ENCODE measurements at regions not wholly inside any gene's neighbourhood (a gene's known extent, or its start where the extent isn't known, plus 50 kb on each side); places are given as distances from the start of the nearest gene placed in this dataset.

DNA sequence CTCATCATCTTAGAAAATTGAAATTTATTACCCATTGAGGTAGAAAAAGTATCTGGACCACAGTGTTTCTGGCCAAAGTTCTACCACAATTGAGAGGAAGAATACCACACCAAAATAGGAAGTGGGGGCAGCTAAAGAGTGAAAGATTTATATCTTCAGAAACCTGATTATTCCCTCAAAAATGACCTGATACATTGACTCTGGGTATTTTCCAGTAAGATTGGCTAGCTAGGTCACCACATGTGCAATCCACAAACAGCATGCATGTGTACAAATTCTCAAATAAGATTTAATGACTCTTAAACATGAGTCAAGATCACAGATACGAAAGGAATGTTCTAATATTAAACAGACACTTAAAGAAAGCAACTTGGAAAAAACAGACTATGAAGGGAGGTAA lies 1516.2 kb upstream of the PCDH20 start:
- H3K4ac ChIP-seq (ENCODE audit: low read depth, low read length): no peak overlapping the region
- no peak overlapping the region for H3K23ac ChIP-seq (ENCODE audit: low read length)
- no peak overlapping the region for H3K9ac ChIP-seq (ENCODE audit: low read length)
- H3K4me2 ChIP-seq (ENCODE audit: low read length): no peak overlapping the region
- H3K4me3 ChIP-seq (ENCODE audit: low read length): no peak overlapping the region
- H3K79me1 ChIP-seq (ENCODE audit: low read length): no peaks in the 10 kb centered on the region
- H3K18ac ChIP-seq (ENCODE audit: low read length): no peak overlapping the region
- no peak overlapping the region for H3K27ac ChIP-seq (ENCODE audit: low read depth, low read length)
- no peaks in the 10 kb centered on the region for H3K4me1 ChIP-seq (ENCODE audit: control insufficient read depth, low read depth, low read length)
- no peak overlapping the region for H2BK120ac ChIP-seq (ENCODE audit: low read depth, low read length)
- no peak overlapping the region for H4K5ac ChIP-seq (ENCODE audit: low read length)
- no peaks in the 10 kb centered on the region for H3K27me3 ChIP-seq (ENCODE audit: insufficient read depth, low read length, poor library complexity)
- no peaks in the 10 kb centered on the region for H3K36me3 ChIP-seq (ENCODE audit: control insufficient read depth, insufficient read depth, low read length)
- H2AK5ac ChIP-seq (ENCODE audit: low read length): no peak overlapping the region
- H4K8ac ChIP-seq (ENCODE audit: low read depth, low read length): no peak overlapping the region
- no peak overlapping the region for H2BK15ac ChIP-seq (replicated peaks; ENCODE audit: low read depth)
- H3K56ac ChIP-seq (ENCODE audit: low read length): no peak overlapping the region
- DNase-seq: no peak
- no CpG with 5 or more reads among the region's 1 CpG for WGBS (ENCODE audit: extremely low coverage, insufficient coverage, low lambda C conversion rate)
- H2BK5ac ChIP-seq (ENCODE audit: low read length): no peak overlapping the region
- no peaks in the 10 kb centered on the region for H3K79me2 ChIP-seq (ENCODE audit: control insufficient read depth, insufficient read depth, low read length)

DNA sequence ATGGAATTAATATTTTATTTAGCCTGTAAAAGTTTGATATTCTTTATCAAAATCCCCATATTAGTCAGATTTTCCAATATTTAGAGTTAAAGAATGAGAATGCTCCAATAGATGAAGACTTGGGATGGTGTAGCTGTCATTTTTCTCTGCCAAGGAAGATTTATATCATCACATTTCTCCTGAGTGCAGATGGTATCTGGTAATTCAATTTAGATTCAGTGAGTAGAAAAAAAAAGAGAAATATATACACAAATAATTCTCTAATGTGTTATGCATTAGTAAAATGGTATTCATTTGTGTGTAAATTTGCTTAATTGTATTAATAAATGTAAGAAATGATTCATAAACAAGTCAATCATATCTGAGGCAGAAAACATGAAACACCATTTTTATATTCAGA lies 1508.7 kb upstream of the PCDH20 start:
- H3K4me3 ChIP-seq (ENCODE audit: low read length): no peak overlapping the region
- H4K5ac ChIP-seq (ENCODE audit: low read length): no peak overlapping the region
- no peak for DNase-seq

DNA sequence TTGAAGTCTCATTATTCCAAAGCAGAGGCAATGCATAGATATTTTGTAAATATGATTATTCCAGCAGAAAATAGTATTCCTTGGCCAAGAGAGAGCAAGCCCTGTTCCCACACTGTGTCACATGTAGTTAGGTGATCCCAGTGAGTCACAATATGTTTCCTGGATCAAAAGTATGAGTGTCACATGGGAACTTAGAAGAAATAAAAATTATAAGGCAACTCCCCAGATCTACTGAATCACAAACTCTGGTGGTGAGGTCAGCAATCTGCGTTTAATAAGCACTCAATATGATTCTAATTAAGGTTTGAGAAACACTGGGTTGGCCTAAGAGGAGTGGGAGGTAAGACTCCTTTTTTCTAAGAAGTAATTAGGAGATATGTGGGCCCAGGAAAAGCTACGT lies 1504.5 kb upstream of the PCDH20 start:
- H3K23ac ChIP-seq (ENCODE audit: low read length): no peak overlapping the region
- H3K27me3 ChIP-seq (ENCODE audit: insufficient read depth, low read length, poor library complexity): no peaks in the 10 kb centered on the region
- H3K18ac ChIP-seq (ENCODE audit: low read length): no peak overlapping the region
- no peak overlapping the region for H2BK120ac ChIP-seq (ENCODE audit: low read depth, low read length)
- H3K79me1 ChIP-seq (ENCODE audit: low read length): no peaks in the 10 kb centered on the region
- no peak overlapping the region for H4K8ac ChIP-seq (ENCODE audit: low read depth, low read length)
- H2BK5ac ChIP-seq (ENCODE audit: low read length): no peak overlapping the region
- H3K27ac ChIP-seq (ENCODE audit: low read depth, low read length): no peak overlapping the region
- no peak overlapping the region for H2BK15ac ChIP-seq (replicated peaks; ENCODE audit: low read depth)
- no peaks in the 10 kb centered on the region for H3K4me1 ChIP-seq (ENCODE audit: control insufficient read depth, low read depth, low read length)
- H3K36me3 ChIP-seq (ENCODE audit: control insufficient read depth, insufficient read depth, low read length): no peaks in the 10 kb centered on the region
- no CpG with 5 or more reads among the region's 2 CpGs for WGBS (ENCODE audit: extremely low coverage, insufficient coverage, low lambda C conversion rate)
- no peak overlapping the region for H4K5ac ChIP-seq (ENCODE audit: low read length)
- no peak for DNase-seq
- no peak overlapping the region for H3K4me3 ChIP-seq (ENCODE audit: low read length)
- no peak overlapping the region for H3K4me2 ChIP-seq (ENCODE audit: low read length)
- no peak overlapping the region for H3K4ac ChIP-seq (ENCODE audit: low read depth, low read length)
- H2AK5ac ChIP-seq (ENCODE audit: low read length): no peak overlapping the region
- H3K79me2 ChIP-seq (ENCODE audit: control insufficient read depth, insufficient read depth, low read length): no peaks in the 10 kb centered on the region
- no peak overlapping the region for H3K9ac ChIP-seq (ENCODE audit: low read length)
- H3K56ac ChIP-seq (ENCODE audit: low read length): no peak overlapping the region

More for the DNA sequence above, 1508.7 kb upstream of the PCDH20 start:
- no peak overlapping the region for H2BK120ac ChIP-seq (ENCODE audit: low read depth, low read length)
- no peaks in the 10 kb centered on the region for H3K27me3 ChIP-seq (ENCODE audit: insufficient read depth, low read length, poor library complexity)
- H2BK15ac ChIP-seq (replicated peaks; ENCODE audit: low read depth): no peak overlapping the region
- H3K56ac ChIP-seq (ENCODE audit: low read length): no peak overlapping the region
- no peak overlapping the region for H3K18ac ChIP-seq (ENCODE audit: low read length)
- H4K8ac ChIP-seq (ENCODE audit: low read depth, low read length): no peak overlapping the region
- no peak overlapping the region for H3K4ac ChIP-seq (ENCODE audit: low read depth, low read length)
- no peaks in the 10 kb centered on the region for H3K79me1 ChIP-seq (ENCODE audit: low read length)
- H3K27ac ChIP-seq (ENCODE audit: low read depth, low read length): no peak overlapping the region
- no peak overlapping the region for H2BK5ac ChIP-seq (ENCODE audit: low read length)
- no peak overlapping the region for H3K23ac ChIP-seq (ENCODE audit: low read length)
- no peak overlapping the region for H3K4me2 ChIP-seq (ENCODE audit: low read length)
- H3K79me2 ChIP-seq (ENCODE audit: control insufficient read depth, insufficient read depth, low read length): no peaks in the 10 kb centered on the region
- no peak overlapping the region for H3K9ac ChIP-seq (ENCODE audit: low read length)
- no peak overlapping the region for H2AK5ac ChIP-seq (ENCODE audit: low read length)
- H3K36me3 ChIP-seq (ENCODE audit: control insufficient read depth, insufficient read depth, low read length): no peaks in the 10 kb centered on the region
- H3K4me1 ChIP-seq (ENCODE audit: control insufficient read depth, low read depth, low read length): no peaks in the 10 kb centered on the region

DNA sequence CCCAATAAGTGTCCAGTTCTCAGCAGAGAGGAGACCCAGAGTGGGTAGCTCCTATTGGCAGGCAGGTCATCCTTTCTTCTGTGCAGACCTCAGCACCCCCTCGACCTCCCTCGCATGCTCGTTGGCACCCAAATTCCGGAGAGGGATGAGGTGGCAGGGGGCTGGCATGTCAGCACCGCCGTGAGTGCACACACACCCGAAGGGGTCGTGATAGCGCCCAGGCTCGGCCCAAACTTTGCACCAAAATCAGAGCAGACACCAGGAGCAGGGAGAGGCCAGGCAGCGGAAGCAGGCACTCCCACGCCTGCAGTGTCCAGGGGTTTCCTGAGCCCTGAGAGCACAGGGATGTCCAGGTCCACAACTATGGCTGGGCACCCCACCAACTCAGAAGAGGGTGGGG lies 1503.8 kb upstream of the PCDH20 start:
- H3K18ac ChIP-seq (ENCODE audit: low read length): no peak overlapping the region
- H3K79me2 ChIP-seq (ENCODE audit: control insufficient read depth, insufficient read depth, low read length): no peaks in the 10 kb centered on the region
- H2AK5ac ChIP-seq (ENCODE audit: low read length): no peak overlapping the region
- no peak for DNase-seq
- H4K5ac ChIP-seq (ENCODE audit: low read length): no peak overlapping the region
- no peak overlapping the region for H3K4me3 ChIP-seq (ENCODE audit: low read length)
- no peaks in the 10 kb centered on the region for H3K36me3 ChIP-seq (ENCODE audit: control insufficient read depth, insufficient read depth, low read length)
- no peaks in the 10 kb centered on the region for H3K79me1 ChIP-seq (ENCODE audit: low read length)
- no peak overlapping the region for H3K9ac ChIP-seq (ENCODE audit: low read length)
- H3K4me1 ChIP-seq (ENCODE audit: control insufficient read depth, low read depth, low read length): no peaks in the 10 kb centered on the region
- no peak overlapping the region for H3K27ac ChIP-seq (ENCODE audit: low read depth, low read length)
- H2BK15ac ChIP-seq (replicated peaks; ENCODE audit: low read depth): no peak overlapping the region
- no peaks in the 10 kb centered on the region for H3K27me3 ChIP-seq (ENCODE audit: insufficient read depth, low read length, poor library complexity)
- H3K4ac ChIP-seq (ENCODE audit: low read depth, low read length): no peak overlapping the region
- no peak overlapping the region for H4K8ac ChIP-seq (ENCODE audit: low read depth, low read length)
- H2BK5ac ChIP-seq (ENCODE audit: low read length): no peak overlapping the region
- no peak overlapping the region for H3K56ac ChIP-seq (ENCODE audit: low read length)
- no peak overlapping the region for H3K4me2 ChIP-seq (ENCODE audit: low read length)
- no peak overlapping the region for H3K23ac ChIP-seq (ENCODE audit: low read length)
- no CpG with 5 or more reads among the region's 12 CpGs for WGBS (ENCODE audit: extremely low coverage, insufficient coverage, low lambda C conversion rate)
- no peak overlapping the region for H2BK120ac ChIP-seq (ENCODE audit: low read depth, low read length)

DNA sequence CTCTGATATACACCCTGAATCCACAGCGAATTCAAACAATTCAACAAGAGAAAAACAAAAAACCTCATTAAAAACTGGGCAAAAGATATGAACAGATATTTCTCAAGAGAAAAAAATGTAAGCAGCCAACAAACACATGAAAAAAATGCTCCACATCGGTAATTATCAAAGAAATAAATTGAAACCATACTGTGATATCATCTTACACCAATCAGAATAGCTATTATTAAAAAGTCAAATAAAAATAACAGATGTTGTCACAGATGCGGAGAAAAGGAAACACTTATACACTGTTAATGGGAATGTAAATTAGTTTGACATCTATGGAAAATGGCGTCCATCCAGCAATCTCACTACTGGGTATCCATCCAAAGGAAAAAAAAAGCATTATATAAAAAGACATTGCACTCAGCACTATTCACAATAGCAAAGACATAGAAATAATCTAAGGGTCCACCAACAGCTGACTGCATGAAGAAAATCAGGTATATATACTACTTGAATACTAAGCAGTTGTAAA lies 1495.0 kb upstream of the PCDH20 start:
- Histone ChIP-seq H3K9ac (ENCODE audit: low read length) (no peak overlapping the region), H3K4me3 (ENCODE audit: low read length) (no peak overlapping the region), H2BK120ac (ENCODE audit: low read depth, low read length) (no peak overlapping the region), H3K56ac (ENCODE audit: low read length) (no peak overlapping the region), H2AK5ac (ENCODE audit: low read length) (no peak overlapping the region), H3K18ac (ENCODE audit: low read length) (no peak overlapping the region), H3K36me3 (ENCODE audit: control insufficient read depth, insufficient read depth, low read length) (no peaks in the 10 kb centered on the region), H3K4me2 (ENCODE audit: low read length) (no peak overlapping the region), H4K8ac (ENCODE audit: low read depth, low read length) (no peak overlapping the region), H3K23ac (ENCODE audit: low read length) (no peak overlapping the region), H3K27me3 (ENCODE audit: insufficient read depth, low read length, poor library complexity) (no peaks in the 10 kb centered on the region), H3K79me1 (ENCODE audit: low read length) (no peaks in the 10 kb centered on the region), H3K79me2 (ENCODE audit: control insufficient read depth, insufficient read depth, low read length) (no peaks in the 10 kb centered on the region), H3K4me1 (ENCODE audit: control insufficient read depth, low read depth, low read length) (no peaks in the 10 kb centered on the region), H3K27ac (ENCODE audit: low read depth, low read length) (no peak overlapping the region), H3K4ac (ENCODE audit: low read depth, low read length) (no peak overlapping the region), H2BK15ac (replicated peaks; ENCODE audit: low read depth) (no peak overlapping the region), H2BK5ac (ENCODE audit: low read length) (no peak overlapping the region), H4K5ac (ENCODE audit: low read length) (no peak overlapping the region)
- DNase-seq: no peak
- WGBS (ENCODE audit: extremely low coverage, insufficient coverage, low lambda C conversion rate): no CpG with 5 or more reads among the region's 4 CpGs

DNA sequence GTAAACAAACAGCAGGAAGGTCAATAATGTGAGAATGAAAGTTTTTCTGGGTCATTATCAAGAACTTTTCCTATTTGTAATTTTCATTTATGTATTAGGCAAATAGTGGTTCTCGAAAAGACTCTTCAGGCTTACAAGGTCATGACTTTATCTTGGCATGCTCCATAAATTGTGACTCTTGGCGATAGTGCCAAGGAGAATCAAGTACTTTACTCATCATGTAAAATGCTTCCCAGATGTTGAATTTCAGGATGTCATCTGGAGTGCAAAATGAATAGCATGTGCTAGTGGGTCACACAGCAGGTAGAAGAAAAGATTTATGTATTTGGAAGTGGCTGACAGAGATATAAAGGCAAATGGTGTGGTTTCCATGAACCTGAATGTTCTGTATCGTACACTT lies 1492.7 kb upstream of the PCDH20 start:
- Histone ChIP-seq H2BK5ac (ENCODE audit: low read length) (no peak overlapping the region), H3K9ac (ENCODE audit: low read length) (no peak overlapping the region), H2BK15ac (replicated peaks; ENCODE audit: low read depth) (no peak overlapping the region), H3K27ac (ENCODE audit: low read depth, low read length) (no peak overlapping the region), H3K79me1 (ENCODE audit: low read length) (no peaks in the 10 kb centered on the region), H3K4ac (ENCODE audit: low read depth, low read length) (no peak overlapping the region), H3K36me3 (ENCODE audit: control insufficient read depth, insufficient read depth, low read length) (no peaks in the 10 kb centered on the region), H3K27me3 (ENCODE audit: insufficient read depth, low read length, poor library complexity) (no peaks in the 10 kb centered on the region), H4K8ac (ENCODE audit: low read depth, low read length) (no peak overlapping the region), H2AK5ac (ENCODE audit: low read length) (no peak overlapping the region), H3K4me2 (ENCODE audit: low read length) (no peak overlapping the region), H3K4me1 (ENCODE audit: control insufficient read depth, low read depth, low read length) (no peaks in the 10 kb centered on the region), H3K56ac (ENCODE audit: low read length) (no peak overlapping the region), H3K4me3 (ENCODE audit: low read length) (no peak overlapping the region), H4K5ac (ENCODE audit: low read length) (no peak overlapping the region), H2BK120ac (ENCODE audit: low read depth, low read length) (no peak overlapping the region), H3K18ac (ENCODE audit: low read length) (no peak overlapping the region), H3K23ac (ENCODE audit: low read length) (no peak overlapping the region), H3K79me2 (ENCODE audit: control insufficient read depth, insufficient read depth, low read length) (no peaks in the 10 kb centered on the region)
- no peak for DNase-seq
- WGBS (ENCODE audit: extremely low coverage, insufficient coverage, low lambda C conversion rate): no CpG with 5 or more reads among the region's 3 CpGs
